Spleen (tissue), 7 donors: ENCODE measurements at regions not wholly inside any gene's neighbourhood (a gene's known extent, or its start where the extent isn't known, plus 50 kb on each side); places are given as distances from the start of the nearest gene placed in this dataset.

Experiments
- CTCF ChIP-seq, 11 experiments: fragments of 200-600 bp in 7 of 11; fragments of 450-650 bp in 4 of 11; sonication (generic) in 4 of 11; IDR thresholded peaks in 8 of 11; conservative IDR thresholded peaks in 3 of 11; 1 replicate in 7 of 11; 2 replicates in 4 of 11; pipeline versions ENCODE4 v1.4.0 to v1.8.0; 2016 to 2021; ENCODE audit warnings: antibody characterized with exemption in 11 of 11, inconsistent platforms in 4 of 11, mild to moderate bottlenecking in 1 of 11
- POLR2AphosphoS5 ChIP-seq, 3 donors: sonication (generic); formaldehyde crosslinking; IDR thresholded peaks; one replicate each; pipeline ENCODE4 v1.5.1; 2017; ENCODE audit warnings: antibody characterized with exemption in 3 of 3
- donor health status: DM: no; HTN: no; CAD: no; lungs with moderate emphysema.
- donor health status: DM: no; HTN: no; CAD: no.
- donor health status: DM: no; HTN: no; CAD: no.

DNA sequence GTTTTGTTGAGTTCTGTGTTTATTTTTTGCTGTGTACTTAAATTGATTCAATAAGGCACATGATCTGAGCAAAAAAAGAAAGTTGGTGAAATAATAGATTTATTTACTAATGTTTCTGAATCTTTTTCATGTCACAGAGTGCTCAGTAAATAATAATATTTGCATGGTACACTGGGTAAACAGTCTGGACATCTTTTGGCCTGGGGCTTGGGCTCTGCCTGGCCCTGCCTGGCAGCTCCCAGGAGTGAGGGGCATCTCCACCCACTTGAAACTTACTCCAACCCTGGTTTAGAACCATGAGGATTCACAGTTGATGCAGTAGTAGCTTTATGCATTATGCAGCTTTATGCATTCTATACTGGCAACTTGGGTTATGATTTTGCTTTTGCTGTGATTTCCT lies 124.2 kb upstream of the SLC4A4 start:
- TF ChIP-seq CTCF (IDR thresholded peaks at IDR 0.05 in 8 of 11, conservative IDR thresholded peaks at IDR 0.05 in 3 of 11), result no peak
- no peak for TF ChIP-seq POLR2AphosphoS5 (IDR thresholded peaks at IDR 0.05)
